Body of pancreas (tissue), 4 donors: ENCODE measurements at regions not wholly inside any gene's neighbourhood (a gene's known extent, or its start where the extent isn't known, plus 50 kb on each side); places are given as distances from the start of the nearest gene placed in this dataset.

Source experiments
- CTCF ChIP-seq, 7 experiments: fragments of 450-650 bp in 4 of 7; fragments of 200-600 bp in 3 of 7; sonication (generic) in 3 of 7; IDR thresholded peaks; one replicate each; pipeline ENCODE4 v1.5.1; 2016 to 2019; ENCODE audit warnings: antibody characterized with exemption in 7 of 7
- POLR2A ChIP-seq, 3 donors: fragments of 450-650 bp; IDR thresholded peaks; one replicate each; pipeline ENCODE4 v1.6.1; 2016; ENCODE audit warnings: antibody characterized with exemption in 3 of 3, mild to moderate bottlenecking in 2 of 3

- TF ChIP-seq CTCF (IDR thresholded peaks at IDR 0.05) (no peak), POLR2A (IDR thresholded peaks at IDR 0.05) (no peak)
Observed at GRCh38 chr22:27466778-27467438, 334.6 kb downstream of the MN1 start.
